ENCODE measurements at regions not wholly inside any gene's neighbourhood (a gene's known extent, or its start where the extent isn't known, plus 50 kb on each side); places are given as distances from the start of the nearest gene placed in this dataset.

DNA sequence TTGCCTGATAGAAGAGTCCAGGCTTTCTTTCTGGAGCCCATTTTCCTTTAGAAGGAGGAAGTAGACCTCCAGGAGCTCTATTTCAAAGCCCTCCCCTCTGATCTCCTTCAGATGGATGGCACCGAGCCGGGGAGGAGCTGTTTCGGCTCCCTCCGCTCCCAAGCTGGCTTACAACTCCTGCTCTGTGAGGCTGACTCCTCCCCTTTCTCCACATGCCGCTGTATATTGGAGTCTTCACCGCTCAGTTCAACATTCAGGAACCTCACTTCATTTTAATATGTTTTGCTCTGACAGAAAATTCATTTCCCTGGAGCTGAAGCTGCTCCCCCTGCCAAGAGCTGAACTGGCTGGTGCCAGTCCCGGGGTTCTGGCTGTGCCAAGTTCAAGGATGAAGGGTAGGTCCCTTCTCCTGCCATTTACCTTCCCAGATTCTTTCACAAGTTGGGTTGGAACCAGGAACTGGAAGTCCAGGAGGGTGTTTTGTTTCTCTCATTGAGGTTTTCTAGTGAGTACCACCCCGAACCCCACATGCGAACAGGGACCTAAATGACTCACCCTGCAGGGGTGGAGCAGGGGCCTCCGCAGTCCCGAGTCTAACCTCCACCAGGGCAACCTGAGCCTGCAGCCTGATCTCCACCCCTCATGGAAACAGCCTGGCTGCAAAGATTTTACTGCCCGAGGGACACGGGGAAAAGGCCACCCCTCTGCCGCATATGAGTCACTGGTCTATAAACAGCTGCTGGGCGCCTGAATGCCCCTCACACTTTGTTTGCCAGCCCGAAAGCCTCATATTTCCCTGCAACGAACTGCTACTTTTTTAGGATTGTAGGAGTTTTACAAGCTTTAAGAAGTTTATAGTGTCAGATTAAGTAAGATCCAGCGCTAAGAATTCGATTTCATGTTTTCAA lies 68.6 kb upstream of the FOXA2 start:
- in situ Hi-C loops (cut with HindIII; ENCODE audit: low pct_ligation_motif_present, low pct_unique_long_range_greater_than_20kb, low sequenced_read_pairs), result no loop called here
- DNase-seq, result no peak

DNA sequence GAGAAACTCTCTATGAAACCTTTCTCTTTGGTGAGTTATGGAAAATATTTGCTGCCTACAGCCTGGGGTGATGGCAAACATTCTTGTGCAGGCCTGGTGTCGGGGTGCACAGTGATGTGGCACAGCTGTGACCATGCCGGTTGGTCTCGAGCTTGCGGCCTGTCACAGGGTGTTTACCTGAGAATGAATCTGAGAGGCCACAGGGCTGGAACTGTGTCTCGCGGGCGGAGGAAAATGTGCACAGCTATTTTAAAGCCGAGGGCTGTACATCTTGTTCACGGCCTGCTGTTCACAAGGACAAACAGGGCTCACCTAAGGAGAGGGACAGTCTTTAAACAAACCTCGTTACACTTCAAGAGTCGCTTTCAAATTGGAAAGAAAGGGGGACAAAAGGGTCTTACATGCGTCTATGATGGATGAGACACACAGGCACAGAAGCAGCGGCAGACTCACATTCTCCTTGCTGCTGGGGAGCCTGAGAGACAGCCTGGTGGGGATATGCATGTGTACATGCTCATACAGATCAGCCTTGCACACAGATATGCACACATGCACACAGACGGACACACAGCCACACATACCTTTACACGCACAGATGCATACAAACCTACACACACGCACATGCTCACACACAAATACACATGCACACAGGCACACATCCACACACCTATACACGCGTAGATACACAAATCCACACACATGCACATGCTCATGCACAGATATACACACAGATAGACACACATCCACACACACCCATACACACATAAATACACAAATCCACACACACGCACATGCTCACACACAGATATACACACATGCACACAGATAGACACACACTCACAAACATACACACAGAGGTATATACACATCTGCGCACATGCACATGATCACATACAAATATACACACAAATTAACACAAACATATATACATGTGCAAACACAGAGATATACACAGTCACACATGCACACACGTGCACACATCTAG lies 69.6 kb upstream of the FOXA2 start:
- DNase-seq, result no peak
- in situ Hi-C loops (cut with HindIII; ENCODE audit: low pct_ligation_motif_present, low pct_unique_long_range_greater_than_20kb, low sequenced_read_pairs), result no loop called here

GRCh38 chr20:22663528-22664025 lies 79.2 kb upstream of the FOXA2 start:
- in situ Hi-C loops (cut with HindIII; ENCODE audit: low pct_ligation_motif_present, low pct_unique_long_range_greater_than_20kb, low sequenced_read_pairs), result no loop called here

GRCh38 chr20:22667198-22667597 lies 82.8 kb upstream of the FOXA2 start:
- no peak for DNase-seq
- in situ Hi-C loops (cut with HindIII; ENCODE audit: low pct_ligation_motif_present, low pct_unique_long_range_greater_than_20kb, low sequenced_read_pairs), result no loop called here

More at GRCh38 chr20:22663528-22664025, 79.2 kb upstream of the FOXA2 start:
- no peak for DNase-seq

DNA sequence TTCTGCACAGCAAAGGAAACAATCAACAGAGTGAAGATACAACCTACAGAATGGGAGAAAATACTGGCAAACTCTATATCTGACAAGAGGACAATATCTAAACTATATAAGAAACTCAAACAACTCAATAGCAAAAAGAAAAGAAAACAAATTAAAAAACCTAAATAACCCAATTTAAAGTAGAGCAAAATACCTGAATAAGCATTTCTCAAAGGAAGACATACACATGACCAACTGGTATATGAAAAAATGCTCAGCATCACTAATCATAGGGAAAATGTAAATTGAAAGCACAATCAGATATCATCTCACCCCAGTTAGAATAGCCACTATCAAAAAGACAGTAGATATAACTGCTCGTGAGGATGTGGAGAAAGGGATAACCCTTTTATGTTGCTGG lies 87.8 kb upstream of the FOXA2 start:
- in situ Hi-C loops (cut with HindIII; ENCODE audit: low pct_ligation_motif_present, low pct_unique_long_range_greater_than_20kb, low sequenced_read_pairs), result no loop called here
- DNase-seq, result no peak

DNA sequence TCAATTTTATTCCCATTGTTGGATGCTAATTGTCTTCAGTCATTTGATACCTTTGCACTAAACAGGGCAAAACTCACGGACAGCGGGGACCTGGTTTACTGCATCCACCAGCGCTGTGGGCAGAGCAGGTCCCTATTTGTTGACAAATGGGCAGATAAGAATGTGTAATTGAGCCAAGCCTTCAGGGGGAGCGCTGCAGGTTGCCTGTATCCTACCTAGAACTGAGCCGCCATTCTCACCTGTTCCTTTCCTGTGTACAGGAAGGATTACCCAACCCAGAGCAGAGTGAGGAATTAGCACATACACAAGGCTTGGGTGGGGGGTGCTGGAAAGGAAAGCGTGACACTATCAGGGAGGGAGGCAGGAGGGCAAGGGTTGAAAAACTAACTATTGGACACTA lies 89.1 kb upstream of the FOXA2 start:
- in situ Hi-C loops (cut with HindIII; ENCODE audit: low pct_ligation_motif_present, low pct_unique_long_range_greater_than_20kb, low sequenced_read_pairs), result no loop called here
- DNase-seq, result no peak

GRCh38 chr20:22675341-22675740 lies 91.0 kb upstream of the FOXA2 start:
- in situ Hi-C loops (cut with HindIII; ENCODE audit: low pct_ligation_motif_present, low pct_unique_long_range_greater_than_20kb, low sequenced_read_pairs), result loop anchor here (25.0 kb wide), 1 partner anchor 338 kb away; no protein-coding TSS in a partner anchor
- no peak for DNase-seq

GRCh38 chr20:22678678-22679077 lies 94.3 kb upstream of the FOXA2 start:
- in situ Hi-C loops (cut with HindIII; ENCODE audit: low pct_ligation_motif_present, low pct_unique_long_range_greater_than_20kb, low sequenced_read_pairs), result loop anchor here (25.0 kb wide), 1 partner anchor 341 kb away; no protein-coding TSS in a partner anchor

DNA sequence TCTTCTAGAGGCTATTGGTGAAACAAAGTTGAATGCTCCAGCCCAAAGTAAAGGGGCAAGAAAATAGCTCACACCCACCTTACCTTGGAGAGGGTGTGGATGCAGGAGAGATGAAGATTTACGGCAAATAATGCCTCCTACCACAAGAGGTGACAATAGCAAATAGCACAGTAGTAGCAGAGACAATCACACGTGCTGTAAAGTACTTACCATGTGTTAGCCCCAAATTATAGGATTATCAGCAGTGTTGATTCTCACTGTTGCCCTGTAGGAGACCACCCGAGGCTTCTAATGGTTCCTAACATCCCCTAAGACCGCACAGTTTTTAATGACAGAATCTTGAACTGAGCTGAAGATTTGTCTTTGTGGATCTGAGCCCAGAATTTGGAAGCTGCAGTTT lies 94.8 kb upstream of the FOXA2 start:
- no peak for DNase-seq
- in situ Hi-C loops (cut with HindIII; ENCODE audit: low pct_ligation_motif_present, low pct_unique_long_range_greater_than_20kb, low sequenced_read_pairs), result loop anchor here (25.0 kb wide), 1 partner anchor 342 kb away; no protein-coding TSS in a partner anchor

More at GRCh38 chr20:22678678-22679077, 94.3 kb upstream of the FOXA2 start:
- DNase-seq, result no peak

DNA sequence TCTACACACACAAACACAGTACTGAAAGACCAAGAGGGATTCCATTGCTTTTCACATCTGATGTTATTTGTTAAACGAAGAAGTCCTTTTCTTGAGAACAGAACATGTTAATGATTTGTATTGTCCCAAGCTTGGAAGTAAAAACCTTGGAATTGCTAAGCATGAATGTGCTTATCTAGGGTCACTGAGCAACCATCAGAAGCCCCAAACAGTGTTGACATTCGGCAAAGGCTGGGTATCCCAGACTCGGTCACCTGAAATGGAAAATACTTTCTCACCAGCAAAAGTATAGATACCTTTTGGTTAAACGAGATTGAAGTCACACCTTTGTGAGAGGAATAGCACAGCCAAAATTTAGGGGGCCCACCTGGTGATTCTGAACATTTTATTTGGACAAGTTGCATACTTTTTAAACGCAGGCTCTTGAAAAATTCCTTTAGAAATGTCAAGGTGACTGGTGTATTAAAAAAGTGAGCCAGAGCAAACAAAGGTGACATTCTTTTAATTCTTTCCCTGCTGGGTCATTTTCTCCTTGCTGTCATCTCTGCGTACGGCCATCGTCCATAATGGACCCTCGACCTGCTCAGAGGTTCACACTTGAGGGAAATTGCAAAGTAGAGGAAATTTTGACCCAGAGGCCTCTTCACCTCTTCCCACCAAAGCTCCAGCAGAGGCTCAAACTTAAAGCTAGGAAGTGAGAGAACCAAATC lies 95.8 kb upstream of the FOXA2 start:
- no peak for DNase-seq
- in situ Hi-C loops (cut with HindIII; ENCODE audit: low pct_ligation_motif_present, low pct_unique_long_range_greater_than_20kb, low sequenced_read_pairs), result loop anchor here (25.0 kb wide), 1 partner anchor 343 kb away; no protein-coding TSS in a partner anchor

- in situ Hi-C loops (cut with HindIII; ENCODE audit: low pct_ligation_motif_present, low pct_unique_long_range_greater_than_20kb, low sequenced_read_pairs), result loop anchor here (25.0 kb wide), 1 partner anchor 344 kb away; no protein-coding TSS in a partner anchor
- no peak for DNase-seq
Observed at GRCh38 chr20:22681591-22682248, 97.3 kb upstream of the FOXA2 start.

DNA sequence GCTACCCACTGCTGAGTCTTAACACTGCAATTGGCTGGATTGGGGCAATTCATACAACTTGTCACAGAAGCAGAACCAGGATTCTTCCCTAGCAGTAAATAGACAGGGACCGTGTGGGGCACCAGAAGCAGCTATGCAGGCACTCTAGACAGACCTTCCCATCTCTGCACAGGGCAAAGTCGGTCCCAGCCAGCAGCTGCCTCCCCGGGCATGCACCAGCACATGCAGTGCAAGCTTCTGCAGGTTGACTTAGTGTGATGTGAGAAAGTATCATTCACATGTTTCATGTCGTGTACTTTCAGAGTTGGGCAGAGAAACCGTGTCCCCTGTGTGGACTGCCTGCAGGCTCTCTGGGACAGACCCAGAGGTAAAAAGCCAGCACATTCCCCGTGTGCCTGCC lies 98.0 kb upstream of the FOXA2 start:
- no peak for DNase-seq
- in situ Hi-C loops (cut with HindIII; ENCODE audit: low pct_ligation_motif_present, low pct_unique_long_range_greater_than_20kb, low sequenced_read_pairs), result loop anchor here (25.0 kb wide), 1 partner anchor 345 kb away; no protein-coding TSS in a partner anchor

DNA sequence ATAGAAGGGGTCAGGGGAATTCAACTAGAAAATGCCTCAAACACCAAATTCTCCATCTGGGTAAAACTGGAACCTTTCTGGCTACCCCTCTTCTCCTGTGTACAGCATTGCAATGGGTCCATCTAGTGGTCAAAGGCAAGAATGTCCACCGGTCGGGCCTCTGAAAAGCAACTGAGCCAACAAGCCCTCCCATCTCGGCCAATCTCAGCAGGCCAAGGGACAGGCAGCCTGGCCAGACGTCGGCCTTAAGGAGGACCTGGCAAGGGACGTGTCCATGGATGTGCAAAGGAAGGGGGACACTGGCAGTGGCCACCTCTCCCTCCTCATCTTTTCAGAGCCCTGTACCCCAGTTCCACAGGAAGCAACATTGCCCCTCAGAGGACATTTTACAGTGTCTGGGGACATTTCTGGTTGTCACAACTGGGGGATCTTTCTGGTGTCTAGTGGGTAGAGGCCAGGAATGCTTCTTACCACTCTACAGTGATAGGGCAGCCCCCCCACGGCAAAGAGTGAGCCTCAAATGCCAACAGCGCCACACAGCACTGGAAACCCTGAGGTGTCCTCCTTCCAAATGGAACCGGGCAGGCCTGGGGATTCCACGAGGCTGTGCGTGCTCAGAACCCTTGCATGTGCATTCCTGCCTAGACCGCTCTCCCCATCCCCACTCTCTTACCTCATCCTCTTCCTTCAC lies 99.8 kb upstream of the FOXA2 start:
- peak; percentile 64 for DNase-seq
- in situ Hi-C loops (cut with HindIII; ENCODE audit: low pct_ligation_motif_present, low pct_unique_long_range_greater_than_20kb, low sequenced_read_pairs), result loop anchor here (25.0 kb wide), 1 partner anchor 347 kb away; no protein-coding TSS in a partner anchor

DNA sequence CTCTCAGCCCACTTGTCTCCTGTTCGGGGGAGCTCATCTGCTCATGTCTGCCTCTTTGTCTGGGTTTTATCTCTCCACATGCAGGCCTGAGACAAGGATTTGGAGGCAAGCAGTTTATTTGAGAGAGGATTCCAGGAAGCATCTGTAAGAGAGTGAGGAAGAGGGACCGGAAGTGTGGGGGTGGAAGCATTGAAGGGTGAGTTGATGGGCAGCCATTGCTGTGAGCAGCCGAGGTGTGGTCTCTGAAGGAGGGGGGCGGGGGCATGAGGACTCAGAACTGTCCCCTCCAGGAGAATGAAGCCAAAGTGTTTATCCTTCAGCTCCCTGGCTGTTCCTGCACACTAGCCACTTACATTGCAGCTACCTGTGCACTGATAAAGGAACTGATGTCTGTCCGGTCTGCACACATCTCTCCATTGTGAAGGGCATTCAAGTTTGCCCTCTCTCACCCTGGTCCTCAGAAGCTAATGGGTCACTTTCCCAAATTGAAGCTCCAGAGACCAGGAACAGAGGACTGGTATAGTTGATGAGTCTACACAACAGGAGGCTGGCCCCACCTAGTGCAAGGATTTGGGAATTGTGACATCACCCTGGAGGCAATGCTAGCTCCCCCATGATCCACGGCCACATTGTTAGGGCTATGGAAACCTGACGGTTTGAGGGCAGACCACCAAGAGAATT lies 100.5 kb upstream of the FOXA2 start:
- no peak for DNase-seq
- in situ Hi-C loops (cut with HindIII; ENCODE audit: low pct_ligation_motif_present, low pct_unique_long_range_greater_than_20kb, low sequenced_read_pairs), result loop anchor here (25.0 kb wide), 1 partner anchor 348 kb away; no protein-coding TSS in a partner anchor

GRCh38 chr20:22686097-22686496 lies 101.7 kb upstream of the FOXA2 start:
- in situ Hi-C loops (cut with HindIII; ENCODE audit: low pct_ligation_motif_present, low pct_unique_long_range_greater_than_20kb, low sequenced_read_pairs), result loop anchor here (25.0 kb wide), 1 partner anchor 349 kb away; no protein-coding TSS in a partner anchor
- no peak for DNase-seq

DNA sequence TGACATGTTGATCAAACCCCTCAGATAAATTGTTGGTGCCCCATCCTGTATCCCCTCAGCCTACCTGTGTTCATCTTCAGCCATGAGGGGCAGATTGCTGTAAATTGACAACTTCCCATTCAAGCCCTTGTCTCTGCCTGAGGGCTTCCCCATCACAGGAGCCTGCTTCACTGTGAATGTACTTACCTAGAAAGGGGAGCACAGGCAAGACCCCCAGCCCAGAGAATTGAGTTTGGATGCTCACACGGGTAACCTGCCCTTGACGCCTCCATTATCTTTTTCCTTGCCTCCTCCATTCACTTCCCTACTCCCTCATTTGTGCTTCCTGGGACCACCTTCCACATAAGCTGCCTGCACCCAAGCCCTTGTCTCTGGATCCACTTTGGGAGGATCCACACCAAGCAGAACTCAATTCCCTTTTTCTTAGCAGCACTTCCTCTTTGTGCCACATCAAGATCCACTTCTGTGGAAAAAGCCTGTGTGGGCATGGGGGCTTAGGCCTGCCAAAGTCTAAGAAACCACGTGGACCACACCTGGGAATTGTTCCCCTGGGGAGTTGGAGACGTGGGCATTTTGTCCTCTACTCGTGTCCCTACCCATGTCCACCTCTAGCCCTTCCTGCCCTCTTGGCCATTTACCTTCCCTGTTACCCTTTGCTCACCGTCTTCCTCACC lies 103.4 kb upstream of the FOXA2 start:
- DNase-seq, result no peak
- in situ Hi-C loops (cut with HindIII; ENCODE audit: low pct_ligation_motif_present, low pct_unique_long_range_greater_than_20kb, low sequenced_read_pairs), result loop anchor here (25.0 kb wide), 1 partner anchor 351 kb away; no protein-coding TSS in a partner anchor
